ENCODE measurements at regions not wholly inside any gene's neighbourhood (a gene's known extent, or its start where the extent isn't known, plus 50 kb on each side); places are given as distances from the start of the nearest gene placed in this dataset.
"Not testable (repeated sequence)": the region's sequence is repeated elsewhere in the genome, so short reads cannot be mapped to it uniquely, and the experiment has no call there.

DNA sequence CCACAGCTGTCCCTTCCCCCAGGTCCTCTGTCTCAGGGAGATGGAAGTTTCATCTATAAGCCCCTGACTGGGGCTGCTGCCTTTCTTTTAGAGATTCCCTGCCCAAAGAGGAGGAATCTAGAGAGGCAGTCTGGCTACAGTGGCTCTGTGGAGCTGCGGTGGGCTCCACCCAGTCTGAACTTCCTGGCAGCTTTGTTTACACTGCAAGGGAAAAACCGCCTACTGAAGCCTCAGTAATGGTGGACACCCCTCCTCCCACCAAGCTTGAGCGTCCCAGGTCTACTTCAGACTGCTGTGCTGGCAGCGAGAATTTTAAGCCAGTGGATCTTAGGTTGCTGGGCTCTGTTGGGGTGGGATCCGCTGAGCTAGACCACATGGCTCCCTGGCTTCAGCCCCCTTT, 184.1 kb upstream of the SLC35B3 start:
- intact Hi-C loops (cut with DNase I) = not testable (repeated sequence)
- 55 to 57% methylated on average over 5 of the region's 5 CpGs for WGBS, 2 donors

DNA sequence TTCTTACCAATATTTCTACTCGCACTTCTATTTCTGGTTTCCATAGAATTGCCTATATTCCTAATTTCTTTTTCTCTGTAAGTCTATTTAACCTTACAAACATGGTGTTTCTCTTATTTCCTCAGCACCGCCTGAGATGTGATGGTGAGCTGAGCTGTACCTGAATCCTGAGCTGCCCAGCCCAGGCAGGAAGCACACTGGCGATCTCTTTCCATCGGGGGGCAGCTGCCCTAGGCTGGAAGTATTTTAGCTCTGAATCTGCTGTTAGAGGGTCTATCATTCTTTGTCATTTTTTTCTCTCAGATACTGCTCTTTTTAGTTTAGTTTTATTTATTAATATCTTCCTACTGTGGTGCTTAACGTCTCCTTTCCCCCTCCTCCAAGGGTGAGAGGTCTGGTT, 173.4 kb upstream of the SLC35B3 start:
- intact Hi-C loops (cut with DNase I) = no loop called here
- DNase-seq (no peak), ATAC-seq (ENCODE audit: low FRiP score) (no peak)
- H3K27ac ChIP-seq (ENCODE audit: low read depth in 1 of 2, low read length in 2 of 2) = no peak overlapping the region
- H3K36me3 ChIP-seq (ENCODE audit: control insufficient read depth in 1 of 2, insufficient read depth in 2 of 2, low read length in 1 of 2) = no peaks in the 10 kb centered on the region
- H3K4me3 ChIP-seq (ENCODE audit: low read length in 2 of 2) = no peak overlapping the region
- no peaks in the 10 kb centered on the region for H3K4me1 ChIP-seq (ENCODE audit: control insufficient read depth in 1 of 2, insufficient read depth in 2 of 2, low read length in 2 of 2)
- WGBS, 2 donors = 64 to 70% methylated on average over 5 of the region's 5 CpGs
- H3K9me3 ChIP-seq (ENCODE audit: control insufficient read depth, low read length) = no peaks in the 10 kb centered on the region
- no peaks in the 10 kb centered on the region for H3K27me3 ChIP-seq (ENCODE audit: control insufficient read depth in 1 of 2, insufficient read depth in 2 of 2, low read length in 1 of 2)

More for the DNA sequence above, 184.1 kb upstream of the SLC35B3 start:
- not testable (repeated sequence) for H3K4me3 ChIP-seq (ENCODE audit: low read length in 2 of 2); ATAC-seq (ENCODE audit: low FRiP score); H3K4me1 ChIP-seq (ENCODE audit: control insufficient read depth in 1 of 2, insufficient read depth in 2 of 2, low read length in 2 of 2); H3K27ac ChIP-seq (ENCODE audit: low read depth in 1 of 2, low read length in 2 of 2); H3K9me3 ChIP-seq (ENCODE audit: control insufficient read depth, low read length); H3K27me3 ChIP-seq (ENCODE audit: control insufficient read depth in 1 of 2, insufficient read depth in 2 of 2, low read length in 1 of 2); DNase-seq; H3K36me3 ChIP-seq (ENCODE audit: control insufficient read depth in 1 of 2, insufficient read depth in 2 of 2, low read length in 1 of 2)

- H3K36me3 ChIP-seq (ENCODE audit: control insufficient read depth in 1 of 2, insufficient read depth in 2 of 2, low read length in 1 of 2) = no peaks in the 10 kb centered on the region
- H3K27me3 ChIP-seq (ENCODE audit: control insufficient read depth in 1 of 2, insufficient read depth in 2 of 2, low read length in 1 of 2) = no peaks in the 10 kb centered on the region
- peaks cover 2 to 7% of the 10 kb centered on the region in 2 donors for H3K4me1 ChIP-seq (ENCODE audit: control insufficient read depth in 1 of 2, insufficient read depth in 2 of 2, low read length in 2 of 2)
- no peak overlapping the region for H3K4me3 ChIP-seq (ENCODE audit: low read length in 2 of 2)
- H3K9me3 ChIP-seq (ENCODE audit: control insufficient read depth, low read length) = no peaks in the 10 kb centered on the region
- no peak for DNase-seq
- no peak overlapping the region for H3K27ac ChIP-seq (ENCODE audit: low read depth in 1 of 2, low read length in 2 of 2)
- ATAC-seq (ENCODE audit: low FRiP score) = no peak
- intact Hi-C loops (cut with DNase I) = no loop called here
- 35 to 40% methylated on average over 7 of the region's 7 CpGs for WGBS, 2 donors
Measured at GRCh38 chr6:8589941-8590729, 154.8 kb upstream of the SLC35B3 start.

DNA sequence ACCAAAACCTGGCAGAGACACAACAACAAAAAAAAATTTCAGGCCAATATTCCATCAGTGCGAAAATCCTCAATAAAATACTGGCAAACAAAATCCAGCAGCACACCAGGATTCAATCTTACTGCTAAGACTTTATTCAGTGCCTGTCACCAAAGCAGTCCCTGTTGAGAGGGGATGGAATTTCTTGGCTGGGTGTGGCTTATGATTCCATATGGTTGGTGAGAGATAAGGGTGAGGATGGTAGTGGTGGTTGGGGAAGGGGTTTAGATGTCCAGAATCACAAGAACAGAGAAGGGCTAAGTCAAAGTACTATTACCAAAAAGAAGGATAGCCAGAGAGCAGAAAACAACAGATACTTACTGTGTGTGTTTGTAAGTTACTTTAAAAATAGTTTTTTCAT, 152.8 kb upstream of the SLC35B3 start:
- H3K4me1 ChIP-seq (ENCODE audit: control insufficient read depth in 1 of 2, insufficient read depth in 2 of 2, low read length in 2 of 2) = peaks cover 2 to 7% of the 10 kb centered on the region in 2 donors
- H3K27me3 ChIP-seq (ENCODE audit: control insufficient read depth in 1 of 2, insufficient read depth in 2 of 2, low read length in 1 of 2) = no peaks in the 10 kb centered on the region
- no peak overlapping the region for H3K27ac ChIP-seq (ENCODE audit: low read depth in 1 of 2, low read length in 2 of 2)
- ATAC-seq (ENCODE audit: low FRiP score) = no peak
- no peak for DNase-seq
- H3K4me3 ChIP-seq (ENCODE audit: low read length in 2 of 2) = no peak overlapping the region
- H3K36me3 ChIP-seq (ENCODE audit: control insufficient read depth in 1 of 2, insufficient read depth in 2 of 2, low read length in 1 of 2) = no peaks in the 10 kb centered on the region
- intact Hi-C loops (cut with DNase I) = no loop called here
- WGBS, 2 donors = 86 to 93% methylated on average over 1 of the region's 1 CpG
- H3K9me3 ChIP-seq (ENCODE audit: control insufficient read depth, low read length) = no peaks in the 10 kb centered on the region

- ATAC-seq (ENCODE audit: low FRiP score) (no peak), DNase-seq (no peak)
- no peaks in the 10 kb centered on the region for H3K27me3 ChIP-seq (ENCODE audit: control insufficient read depth in 1 of 2, insufficient read depth in 2 of 2, low read length in 1 of 2)
- H3K9me3 ChIP-seq (ENCODE audit: control insufficient read depth, low read length) = no peaks in the 10 kb centered on the region
- H3K36me3 ChIP-seq (ENCODE audit: control insufficient read depth in 1 of 2, insufficient read depth in 2 of 2, low read length in 1 of 2) = no peaks in the 10 kb centered on the region
- no peak overlapping the region for H3K4me3 ChIP-seq (ENCODE audit: low read length in 2 of 2)
- no peak overlapping the region for H3K27ac ChIP-seq (ENCODE audit: low read depth in 1 of 2, low read length in 2 of 2)
- H3K4me1 ChIP-seq (ENCODE audit: control insufficient read depth in 1 of 2, insufficient read depth in 2 of 2, low read length in 2 of 2) = peaks cover 0 to 2% of the 10 kb centered on the region in 2 donors
- intact Hi-C loops (cut with DNase I) = no loop called here
Measured at GRCh38 chr6:8583291-8583690, 147.9 kb upstream of the SLC35B3 start.

DNA sequence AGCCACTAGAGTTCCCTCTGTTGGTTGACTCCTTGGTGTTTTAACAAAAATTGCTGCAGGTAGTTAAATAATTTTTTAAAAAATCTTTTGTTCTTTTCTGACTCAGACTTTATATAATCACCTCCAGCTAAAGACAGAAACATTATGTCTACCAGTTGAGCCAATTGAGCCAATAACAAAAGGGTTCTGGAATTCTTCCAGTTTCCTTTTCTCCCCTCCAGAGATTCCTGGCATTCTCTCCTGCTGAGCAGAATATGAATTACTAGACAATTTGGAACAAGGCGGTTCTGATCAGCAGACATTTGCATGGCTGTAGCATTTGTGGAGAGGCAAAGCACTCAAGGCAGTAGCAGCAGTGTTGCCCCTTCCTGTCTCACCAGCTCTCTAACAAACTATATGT, 144.0 kb upstream of the SLC35B3 start:
- ATAC-seq (ENCODE audit: low FRiP score) = no peak
- H3K36me3 ChIP-seq (ENCODE audit: control insufficient read depth in 1 of 2, insufficient read depth in 2 of 2, low read length in 1 of 2) = no peaks in the 10 kb centered on the region
- no peak overlapping the region for H3K27ac ChIP-seq (ENCODE audit: low read depth in 1 of 2, low read length in 2 of 2)
- intact Hi-C loops (cut with DNase I) = no loop called here
- no peak overlapping the region for H3K4me3 ChIP-seq (ENCODE audit: low read length in 2 of 2)
- 32 to 37% methylated on average over 1 of the region's 1 CpG for WGBS, 2 donors
- H3K27me3 ChIP-seq (ENCODE audit: control insufficient read depth in 1 of 2, insufficient read depth in 2 of 2, low read length in 1 of 2) = no peaks in the 10 kb centered on the region
- no peak for DNase-seq
- H3K9me3 ChIP-seq (ENCODE audit: control insufficient read depth, low read length) = no peaks in the 10 kb centered on the region
- H3K4me1 ChIP-seq (ENCODE audit: control insufficient read depth in 1 of 2, insufficient read depth in 2 of 2, low read length in 2 of 2) = no peaks in the 10 kb centered on the region

GRCh38 chr6:8578006-8578405, 142.7 kb upstream of the SLC35B3 start:
- no peak overlapping the region for H3K27ac ChIP-seq (ENCODE audit: low read depth in 1 of 2, low read length in 2 of 2)
- H3K4me1 ChIP-seq (ENCODE audit: control insufficient read depth in 1 of 2, insufficient read depth in 2 of 2, low read length in 2 of 2) = no peaks in the 10 kb centered on the region
- intact Hi-C loops (cut with DNase I) = no loop called here
- H3K36me3 ChIP-seq (ENCODE audit: control insufficient read depth in 1 of 2, insufficient read depth in 2 of 2, low read length in 1 of 2) = no peaks in the 10 kb centered on the region
- no peak overlapping the region for H3K4me3 ChIP-seq (ENCODE audit: low read length in 2 of 2)
- no peaks in the 10 kb centered on the region for H3K9me3 ChIP-seq (ENCODE audit: control insufficient read depth, low read length)
- no peak for ATAC-seq (ENCODE audit: low FRiP score)
- DNase-seq = no peak
- H3K27me3 ChIP-seq (ENCODE audit: control insufficient read depth in 1 of 2, insufficient read depth in 2 of 2, low read length in 1 of 2) = no peaks in the 10 kb centered on the region
- 7% methylated on average over 1 of the region's 1 CpG for WGBS, 2 donors

- Histone ChIP-seq H3K27ac (ENCODE audit: low read depth in 1 of 2, low read length in 2 of 2) (no peak overlapping the region), H3K9me3 (ENCODE audit: control insufficient read depth, low read length) (no peaks in the 10 kb centered on the region), H3K4me1 (ENCODE audit: control insufficient read depth in 1 of 2, insufficient read depth in 2 of 2, low read length in 2 of 2) (no peaks in the 10 kb centered on the region), H3K4me3 (ENCODE audit: low read length in 2 of 2) (no peak overlapping the region), H3K36me3 (ENCODE audit: control insufficient read depth in 1 of 2, insufficient read depth in 2 of 2, low read length in 1 of 2) (no peaks in the 10 kb centered on the region), H3K27me3 (ENCODE audit: control insufficient read depth in 1 of 2, insufficient read depth in 2 of 2, low read length in 1 of 2) (no peaks in the 10 kb centered on the region)
- ATAC-seq (ENCODE audit: low FRiP score) (no peak), DNase-seq (no peak)
- 86 to 91% methylated on average over 6 of the region's 6 CpGs for WGBS, 2 donors
- intact Hi-C loops (cut with DNase I) = no loop called here
Measured at GRCh38 chr6:8574749-8575468, 139.6 kb upstream of the SLC35B3 start.

DNA sequence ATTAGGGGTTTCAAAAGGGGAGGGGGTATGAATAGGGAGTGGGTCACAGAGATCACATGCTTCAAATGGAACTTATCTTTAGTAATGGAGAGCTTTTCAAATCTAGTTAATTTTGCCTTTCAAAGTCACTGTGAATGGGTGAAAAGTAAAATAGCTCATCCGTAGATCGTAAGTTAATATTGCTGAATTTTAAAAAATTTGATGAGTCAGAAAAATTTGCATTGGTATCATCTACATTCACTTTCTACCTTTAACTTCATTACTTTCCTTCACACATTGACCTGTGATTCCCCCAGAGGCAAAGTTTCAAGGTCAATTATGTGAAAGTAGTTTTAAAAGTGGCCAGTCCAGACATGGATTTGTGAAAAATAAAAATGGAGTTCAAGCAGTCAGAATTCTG, 139.0 kb upstream of the SLC35B3 start:
- ATAC-seq (ENCODE audit: low FRiP score) = no peak
- WGBS, 2 donors = 92 to 96% methylated on average over 2 of the region's 2 CpGs

More for the DNA sequence above, 139.0 kb upstream of the SLC35B3 start:
- Histone ChIP-seq H3K27me3 (ENCODE audit: control insufficient read depth in 1 of 2, insufficient read depth in 2 of 2, low read length in 1 of 2) (no peaks in the 10 kb centered on the region), H3K9me3 (ENCODE audit: control insufficient read depth, low read length) (no peaks in the 10 kb centered on the region), H3K4me1 (ENCODE audit: control insufficient read depth in 1 of 2, insufficient read depth in 2 of 2, low read length in 2 of 2) (no peaks in the 10 kb centered on the region), H3K4me3 (ENCODE audit: low read length in 2 of 2) (no peak overlapping the region), H3K36me3 (ENCODE audit: control insufficient read depth in 1 of 2, insufficient read depth in 2 of 2, low read length in 1 of 2) (no peaks in the 10 kb centered on the region), H3K27ac (ENCODE audit: low read depth in 1 of 2, low read length in 2 of 2) (no peak overlapping the region)
- intact Hi-C loops (cut with DNase I) = no loop called here
- no peak for DNase-seq
